ENCODE measurements at regions not wholly inside any gene's neighbourhood (a gene's known extent, or its start where the extent isn't known, plus 50 kb on each side); places are given as distances from the start of the nearest gene placed in this dataset.
A peak's percentile ranks its signal among the peaks of the same experiment; 100 is the strongest.

DNA sequence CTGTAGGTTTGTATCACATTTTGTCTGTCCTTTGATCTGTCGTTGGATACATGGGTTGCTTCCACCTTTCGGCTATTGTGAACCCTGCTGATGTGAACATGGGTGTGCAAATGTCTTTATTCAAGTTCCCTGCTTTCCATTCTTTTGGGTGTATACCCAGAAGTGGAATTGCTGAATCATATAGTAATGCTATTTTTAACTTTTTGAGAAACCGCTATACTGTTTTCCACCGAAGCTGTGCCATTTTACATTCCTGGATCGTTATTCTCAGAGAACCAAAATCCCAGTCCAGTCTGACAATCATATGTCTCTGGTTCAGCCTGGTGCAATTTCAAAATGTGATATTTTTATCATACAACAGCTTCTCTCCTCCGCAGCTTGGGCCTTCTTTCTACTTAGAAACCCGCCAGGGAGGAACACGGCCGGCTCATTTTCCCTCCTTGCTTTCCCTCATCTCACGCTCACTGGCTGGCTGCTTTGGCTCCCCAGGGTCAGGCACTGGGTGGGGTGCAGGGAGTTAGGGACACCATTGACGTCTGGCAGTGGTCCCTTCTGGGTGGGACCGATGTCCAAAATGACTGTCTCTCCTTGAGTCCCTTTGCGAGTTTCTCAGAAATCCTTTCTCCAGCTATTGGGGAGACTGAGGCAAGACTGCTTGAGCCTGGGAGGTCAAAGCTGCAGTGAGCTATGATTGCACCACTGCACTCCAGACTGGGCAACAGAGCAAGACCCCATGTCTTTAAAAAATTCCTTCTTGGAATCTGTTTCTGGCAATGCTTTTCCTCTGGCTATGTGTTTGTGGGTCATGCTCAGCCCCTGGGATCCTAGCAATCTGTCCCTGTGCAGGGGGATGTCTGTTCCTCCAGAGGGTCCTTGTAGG is 73.5 kb upstream of the AKT3 start:
- no peak for DNase-seq
- Mint-ChIP-seq H3K4me3 (peak overlapping the region; percentile 72), H3K4me1 (ENCODE audit: low read depth) (peaks cover 57% of the 10 kb centered on the region), H3K36me3 (ENCODE audit: low read depth) (peaks cover 5% of the 10 kb centered on the region; the same call in 1 of the 2 replicates), H3K27ac (peak overlapping the region; percentile 96), H3K9me3 (no peaks in the 10 kb centered on the region; the same call in 1 of the 2 replicates), H3K27me3 (ENCODE audit: insufficient read depth) (no peaks in the 10 kb centered on the region; the same call in 1 of the 2 replicates)
- TF ChIP-seq CTCF (IDR thresholded peaks at IDR 0.05): no peak

- DNase-seq: no peak
- Mint-ChIP-seq H3K27me3 (ENCODE audit: insufficient read depth) (no peaks in the 10 kb centered on the region; the same call in 1 of the 2 replicates), H3K27ac (no peak overlapping the region), H3K4me3 (no peak overlapping the region), H3K36me3 (ENCODE audit: low read depth) (peaks cover 5% of the 10 kb centered on the region; the same call in 1 of the 2 replicates), H3K4me1 (ENCODE audit: low read depth) (peaks cover 60% of the 10 kb centered on the region), H3K9me3 (no peaks in the 10 kb centered on the region; the same call in 1 of the 2 replicates)
- TF ChIP-seq CTCF (IDR thresholded peaks at IDR 0.05): no peak
These were observed 71.1 kb upstream of the AKT3 start for GRCh38 chr1:243921111-243921510.

- peaks cover 34% of the 10 kb centered on the region for H3K4me1 Mint-ChIP-seq (ENCODE audit: low read depth)
- no peaks in the 10 kb centered on the region; the same call in 1 of the 2 replicates for H3K9me3 Mint-ChIP-seq
- H3K36me3 Mint-ChIP-seq (ENCODE audit: low read depth): no peaks in the 10 kb centered on the region
- peak overlapping the region; percentile 98 for H3K4me3 Mint-ChIP-seq
- DNase-seq: peak; percentile 11
- H3K27me3 Mint-ChIP-seq (ENCODE audit: insufficient read depth): no peaks in the 10 kb centered on the region; the same call in 1 of the 2 replicates
- no peak for TF ChIP-seq CTCF (IDR thresholded peaks at IDR 0.05)
- H3K27ac Mint-ChIP-seq: peak overlapping the region; percentile 98
These were observed 68.0 kb upstream of the AKT3 start for GRCh38 chr1:243917863-243918565.

- Mint-ChIP-seq H3K27me3 (ENCODE audit: insufficient read depth) (peaks cover 1% of the 10 kb centered on the region; the same call in 1 of the 2 replicates), H3K9me3 (no peaks in the 10 kb centered on the region), H3K27ac (peak overlapping the region; percentile 98), H3K36me3 (ENCODE audit: low read depth) (no peaks in the 10 kb centered on the region), H3K4me1 (ENCODE audit: low read depth) (peaks cover 28% of the 10 kb centered on the region), H3K4me3 (peak overlapping the region; percentile 98)
- TF ChIP-seq CTCF (IDR thresholded peaks at IDR 0.05): peak; percentile 50; the same call in 1 of the 2 replicates
- DNase-seq: peak; percentile 80
These were observed 67.3 kb upstream of the AKT3 start for GRCh38 chr1:243917177-243917862.

DNA sequence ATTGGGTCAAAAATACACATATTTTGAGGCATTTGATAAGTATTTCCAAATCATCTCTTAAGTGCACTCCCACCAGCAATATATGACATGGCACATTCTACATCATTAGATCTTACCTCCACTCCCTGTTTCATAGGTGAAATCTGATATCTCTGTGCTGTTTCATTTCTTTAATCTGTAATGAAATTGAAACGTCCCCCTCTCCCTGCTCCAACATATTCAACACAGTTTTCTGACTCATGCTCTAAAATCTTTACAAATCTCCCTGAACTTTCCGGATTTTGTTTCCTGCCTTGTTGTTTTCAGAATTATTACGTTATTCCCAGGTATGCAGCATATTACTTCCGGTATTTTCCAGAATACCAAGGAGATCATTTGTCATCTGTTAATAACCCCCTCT is 66.1 kb upstream of the AKT3 start:
- Mint-ChIP-seq H3K36me3 (ENCODE audit: low read depth) (no peaks in the 10 kb centered on the region), H3K4me1 (ENCODE audit: low read depth) (peaks cover 28% of the 10 kb centered on the region), H3K27me3 (ENCODE audit: insufficient read depth) (peaks cover 1% of the 10 kb centered on the region; the same call in 1 of the 2 replicates), H3K27ac (peak overlapping the region; percentile 64), H3K4me3 (peak overlapping the region; percentile 98), H3K9me3 (no peaks in the 10 kb centered on the region)
- no peak for TF ChIP-seq CTCF (IDR thresholded peaks at IDR 0.05)
- peak; percentile 13 for DNase-seq
